Ecto neural progenitor cell (in vitro differentiated cells): ENCODE measurements at regions not wholly inside any gene's neighbourhood (a gene's known extent, or its start where the extent isn't known, plus 50 kb on each side); places are given as distances from the start of the nearest gene placed in this dataset.

Experiments
- DNase-seq: peaks from one replicate; pipeline ENCODE4 v3.0.0-alpha.2; 2018; ENCODE audit warnings: low spot score

GRCh38 chr1:9179463-9180110 is 50.7 kb upstream of the GPR157 start:
- DNase-seq, result no peak

GRCh38 chr1:9180111-9180819 is 51.4 kb upstream of the GPR157 start:
- no peak for DNase-seq

GRCh38 chr1:9181176-9181906 is 52.4 kb upstream of the GPR157 start:
- DNase-seq, result peak; percentile 88

- peak; percentile 70 for DNase-seq
These were observed 52.4 kb upstream of the H6PD start for GRCh38 chr1:9181990-9182783.

- DNase-seq, result peak; percentile 60
These were observed 51.8 kb upstream of the H6PD start for GRCh38 chr1:9182784-9183257.

- DNase-seq, result no peak
These were observed 51.1 kb upstream of the H6PD start for GRCh38 chr1:9183441-9183840.

GRCh38 chr1:9183898-9184297 is 50.7 kb upstream of the H6PD start:
- no peak for DNase-seq

- no peak for DNase-seq
These were observed 49.8 kb upstream of the H6PD start for GRCh38 chr1:9184749-9185148.
